Bronchial epithelial cell (primary cell): ENCODE measurements at regions not wholly inside any gene's neighbourhood (a gene's known extent, or its start where the extent isn't known, plus 50 kb on each side); places are given as distances from the start of the nearest gene placed in this dataset.

Experiments used
- DNase-seq: peaks from one replicate; pipeline ENCODE4 v3.0.0-alpha.2; 2010; ENCODE audit warnings: low read depth
- FAIRE-seq: peaks from 2 replicates; lab custom pipeline; 2011; peaks lifted over from hg19 to GRCh38; lab: Jason Lieb, UNC
- H3K27me3 ChIP-seq: 2 replicates; pipeline ENCODE4 v1.5.1; 2011; ENCODE audit warnings: low read length; ENCODE audit not compliant: control insufficient read depth, insufficient read depth
- H3K36me3 ChIP-seq: 2 replicates; pipeline ENCODE4 v1.5.1; 2011; ENCODE audit warnings: low read length; ENCODE audit not compliant: control insufficient read depth, insufficient read depth
- H3K4me3 ChIP-seq: 2 replicates; pipeline ENCODE4 v1.5.1; 2011; ENCODE audit warnings: mild to moderate bottlenecking, low read depth, low read length, control low read depth
- CTCF ChIP-seq: IDR thresholded peaks from 2 replicates; pipeline ENCODE4 v1.5.1; 2011; ENCODE audit warnings: mild to moderate bottlenecking, moderate library complexity, low read length, control low read depth, inconsistent platforms; ENCODE audit not compliant: insufficient read depth, severe bottlenecking

GRCh38 chr9:116090030-116090770 lies 63.4 kb upstream of the PAPPA start:
- FAIRE-seq (no peak), DNase-seq (no peak)
- H3K27me3 ChIP-seq: no peaks in the 10 kb centered on the region
- H3K4me3 ChIP-seq: no peak overlapping the region
- TF ChIP-seq CTCF: no peak
- H3K36me3 ChIP-seq: no peaks in the 10 kb centered on the region

GRCh38 chr9:116094846-116095245 lies 58.7 kb upstream of the PAPPA start:
- TF ChIP-seq CTCF: no peak
- DNase-seq (peak; percentile 66), FAIRE-seq (no peak)

GRCh38 chr9:116095403-116095802 lies 58.2 kb upstream of the PAPPA start:
- no peak for TF ChIP-seq CTCF
- Histone ChIP-seq H3K4me3 (no peak overlapping the region), H3K27me3 (no peaks in the 10 kb centered on the region), H3K36me3 (no peaks in the 10 kb centered on the region)
- no peak for FAIRE-seq
- no peak for DNase-seq

More at GRCh38 chr9:116094846-116095245, 58.7 kb upstream of the PAPPA start:
- no peak overlapping the region for H3K4me3 ChIP-seq
- H3K36me3 ChIP-seq: no peaks in the 10 kb centered on the region
- H3K27me3 ChIP-seq: no peaks in the 10 kb centered on the region

- FAIRE-seq (no peak), DNase-seq (peak; percentile 86)
- no peaks in the 10 kb centered on the region for H3K36me3 ChIP-seq
- H3K27me3 ChIP-seq: no peaks in the 10 kb centered on the region
- H3K4me3 ChIP-seq: no peak overlapping the region
- TF ChIP-seq CTCF: no peak
These were observed 57.5 kb upstream of the PAPPA start for GRCh38 chr9:116096046-116096445.

GRCh38 chr9:116096853-116097252 lies 56.7 kb upstream of the PAPPA start:
- FAIRE-seq: no peak
- DNase-seq: no peak
- no peak overlapping the region for H3K4me3 ChIP-seq
- no peak for TF ChIP-seq CTCF
- no peaks in the 10 kb centered on the region for H3K36me3 ChIP-seq
- H3K27me3 ChIP-seq: no peaks in the 10 kb centered on the region

- no peak for DNase-seq
- no peak overlapping the region for H3K4me3 ChIP-seq
- H3K36me3 ChIP-seq: no peaks in the 10 kb centered on the region
- no peak for TF ChIP-seq CTCF
- no peak for FAIRE-seq
- H3K27me3 ChIP-seq: no peaks in the 10 kb centered on the region
These were observed 55.1 kb upstream of the PAPPA start for GRCh38 chr9:116098476-116098875.
